A549 (cell line): ENCODE measurements at regions not wholly inside any gene's neighbourhood (a gene's known extent, or its start where the extent isn't known, plus 50 kb on each side); places are given as distances from the start of the nearest gene placed in this dataset.

Source experiments
- ATAC-seq, 2 experiments: fragments of 200-7000 bp in 1 of 2; fragments of >200 bp in 1 of 2; cut with Nextera tagmentation in 1 of 2; cut with Tn5 transposase in 1 of 2; 3 replicates each; pipeline versions ENCODE4 v1.8.0 to v1.9.1; 2018 to 2020; ENCODE audit warnings: mild to moderate bottlenecking in 1 of 2, moderate library complexity in 1 of 2
- CTCF ChIA-PET: fragments of 300-600 bp; sonication (Branson Sonifier 250); formaldehyde crosslinking; extraction: SDS; loops from one replicate; lab custom pipeline; 2021; ENCODE audit warnings: antibody characterized with exemption, inconsistent platforms; lab: Yijun Ruan, JAX
- POLR2A ChIA-PET: fragments of 350-600 bp; formaldehyde crosslinking; extraction: SDS; loops from one replicate; lab custom pipeline; 2021; ENCODE audit warnings: antibody characterized with exemption, inconsistent platforms; lab: Yijun Ruan, JAX
- DNase-seq, 2 experiments: peaks; one replicate each; pipeline versions ENCODE4 v3.0.0 to v3.0.0-alpha.2; 2011 to 2016; ENCODE audit warnings: low read depth in 1 of 2, low spot score in 1 of 2
- FAIRE-seq: peaks from 2 replicates; lab custom pipeline; 2011; peaks lifted over from hg19 to GRCh38; lab: Jason Lieb, UNC
- H3K27ac ChIP-seq, 2 experiments: fragments of >200 bp; sonication (Bioruptor Twin); formaldehyde crosslinking; 3 replicates each; pipeline ENCODE4 v1.5.1; 2016 to 2017
- H3K4me1 ChIP-seq: fragments of >200 bp; sonication (Bioruptor Twin); formaldehyde crosslinking; 3 replicates; pipeline ENCODE4 v1.6.1; 2016
- H3K4me2 ChIP-seq: fragments of >200 bp; sonication (Bioruptor Twin); formaldehyde crosslinking; 3 replicates; pipeline ENCODE4 v1.6.1; 2016
- H3K4me3 ChIP-seq: fragments of >200 bp; sonication (Bioruptor Twin); formaldehyde crosslinking; 3 replicates; pipeline ENCODE4 v1.5.1; 2016
- H3K9me3 ChIP-seq: fragments of >200 bp; sonication (Bioruptor Twin); formaldehyde crosslinking; 3 replicates; pipeline ENCODE4 v1.6.1; 2016
- CBX2 ChIP-seq: fragments of 200-600 bp; sonication (generic); IDR thresholded peaks from 2 replicates; pipeline ENCODE4 v1.6.1; 2016; ENCODE audit warnings: low read depth, mild to moderate bottlenecking, borderline replicate concordance
- EHF ChIP-seq: fragments of 250-450 bp; sonication (Bioruptor Pico); IDR thresholded peaks from 2 replicates; pipeline ENCODE4 v1.5.0; 2020; ENCODE audit warnings: mild to moderate bottlenecking
- HDAC2 ChIP-seq: fragments of 200-600 bp; sonication (generic); IDR thresholded peaks from 2 replicates; pipeline ENCODE4 v1.6.1; 2016
- HEYL ChIP-seq: fragments of 250-450 bp; sonication (Bioruptor Pico); IDR thresholded peaks from 2 replicates; pipeline ENCODE4 v1.8.0; 2021; ENCODE audit warnings: mild to moderate bottlenecking, moderate library complexity
- HOXB5 ChIP-seq: fragments of 250-450 bp; sonication (Bioruptor Pico); IDR thresholded peaks from 2 replicates; pipeline ENCODE4 v1.5.0; 2020; ENCODE audit warnings: mild to moderate bottlenecking, moderate library complexity
- JUN ChIP-seq, 2 experiments: fragments of >200 bp; sonication (Bioruptor Twin); formaldehyde crosslinking; IDR thresholded peaks; 2 replicates in 1 of 2; 3 replicates in 1 of 2; pipeline ENCODE4 v1.6.1; 2016 to 2017
- JUNB ChIP-seq: fragments of >200 bp; sonication (Bioruptor Twin); formaldehyde crosslinking; IDR thresholded peaks from 2 replicates; pipeline ENCODE4 v1.6.1; 2016
- KDM5A ChIP-seq: fragments of 200-600 bp; sonication (generic); IDR thresholded peaks from 2 replicates; pipeline ENCODE4 v1.6.1; 2016; ENCODE audit warnings: antibody characterized with exemption, mild to moderate bottlenecking
- MAFK ChIP-seq: fragments of 450-650 bp; IDR thresholded peaks from 2 replicates; pipeline ENCODE4 v1.6.1; 2014; ENCODE audit not compliant: partially characterized antibody
- MYC ChIP-seq: IDR thresholded peaks from 2 replicates; pipeline ENCODE4 v1.6.1; 2012; ENCODE audit warnings: mild to moderate bottlenecking, inconsistent platforms, low read length, improper control_type of control experiment, borderline replicate concordance
- NFE2L2 ChIP-seq: fragments of 150-350 bp; conservative IDR thresholded peaks from 2 replicates; pipeline ENCODE4 v1.6.1; 2014; ENCODE audit warnings: low read length
- NPAS2 ChIP-seq: fragments of 250-450 bp; sonication (Bioruptor Pico); IDR thresholded peaks from 2 replicates; pipeline ENCODE4 v1.8.0; 2022; ENCODE audit warnings: mild to moderate bottlenecking, moderate library complexity, borderline replicate concordance
- POLR2AphosphoS2 ChIP-seq: conservative IDR thresholded peaks from 2 replicates; pipeline ENCODE4 v1.6.1; 2012; ENCODE audit warnings: low read length, improper control_type of control experiment, inconsistent platforms
- RAD21 ChIP-seq, 2 experiments: fragments of >200 bp in 1 of 2; sonication (Bioruptor Twin) in 1 of 2; formaldehyde crosslinking in 1 of 2; IDR thresholded peaks in 1 of 2; conservative IDR thresholded peaks in 1 of 2; 2 replicates in 1 of 2; 3 replicates in 1 of 2; pipeline ENCODE4 v1.6.1; 2012 to 2018; ENCODE audit warnings: inconsistent platforms in 1 of 2
- RFX5 ChIP-seq: fragments of 450-650 bp; IDR thresholded peaks from 2 replicates; pipeline ENCODE4 v1.7.1; 2014; ENCODE audit warnings: antibody characterized with exemption, mild to moderate bottlenecking, moderate library complexity
- RNF2 ChIP-seq: fragments of 200-600 bp; sonication (generic); IDR thresholded peaks from 2 replicates; pipeline ENCODE4 v1.6.1; 2016; ENCODE audit warnings: low read depth, mild to moderate bottlenecking, antibody characterized with exemption, moderate library complexity, borderline replicate concordance
- SREBF2 ChIP-seq: fragments of 450-650 bp; IDR thresholded peaks from 2 replicates; pipeline ENCODE4 v1.6.1; 2014; ENCODE audit warnings: mild to moderate bottlenecking, moderate library complexity
- ZFP36 ChIP-seq: fragments of 450-650 bp; IDR thresholded peaks from 2 replicates; pipeline ENCODE4 v1.6.1; 2014; ENCODE audit warnings: borderline replicate concordance; ENCODE audit not compliant: partially characterized antibody
- ZNF302 ChIP-seq: fragments of 250-450 bp; sonication (Bioruptor Pico); IDR thresholded peaks from 2 replicates; pipeline ENCODE4 v1.9.0; 2021; ENCODE audit warnings: inconsistent platforms, mild to moderate bottlenecking, moderate library complexity
- WGBS: methylation state at CpG from one replicate; pipeline ENCODE4 v1.1.6; 2017; ENCODE audit errors: missing lambda C conversion rate; 5-methylcytosine and 5-hydroxymethylcytosine counted together
- TF ChIP-seq, protein P1 (sequence below): IDR thresholded peaks from 2 replicates; pipeline ENCODE4 v1.6.1; 2012
- TF ChIP-seq, protein P2 (sequence below): fragments of >200 bp; sonication (Bioruptor Twin); formaldehyde crosslinking; IDR thresholded peaks from 3 replicates; pipeline ENCODE4 v1.5.1; 2016

DNA sequence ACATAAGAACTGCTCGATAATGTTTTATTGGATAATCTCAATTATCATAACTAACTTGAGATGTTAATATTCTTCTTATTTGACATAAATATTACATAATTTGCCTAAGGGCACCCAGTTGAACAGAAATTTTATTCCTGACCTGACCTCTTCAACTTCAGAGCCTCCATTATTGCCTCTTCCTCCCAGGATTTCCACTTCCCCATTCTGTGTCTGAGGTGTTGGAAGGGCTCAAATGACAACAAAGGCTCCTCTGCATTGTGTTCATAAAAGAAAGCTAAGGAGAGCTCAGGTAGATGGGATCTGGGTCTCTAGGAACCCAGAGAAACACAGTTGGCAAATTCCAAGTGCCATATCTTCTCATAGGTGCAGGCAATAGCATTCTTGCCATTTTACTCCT, 61.2 kb upstream of the ARHGAP20 start:
- CTCF ChIA-PET = interaction anchor here (1.4 to 1.6 kb wide), 2 partner anchors 10 to 60 kb away, joined by 3 to 5 read pairs; no protein-coding TSS in a partner anchor
- DNase-seq (no peak), FAIRE-seq (no peak)
- Histone ChIP-seq H3K27ac (no peak overlapping the region), H3K4me1 (no peaks in the 10 kb centered on the region), H3K4me2 (no peak overlapping the region)
- WGBS = 0% methylated on average over 1 of the region's 1 CpG
- TF ChIP-seq KDM5A (no peak), RFX5 (no peak), HDAC2 (no peak), SREBF2 (no peak), JUNB (no peak), EHF (CRISPR knock-in tag) (no peak), HOXB5 (CRISPR knock-in tag) (no peak), POLR2AphosphoS2 (no peak), NFE2L2 (no peak), ZFP36 (no peak), NPAS2 (CRISPR knock-in tag) (no peak)
- TF ChIP-seq, protein P1, sequence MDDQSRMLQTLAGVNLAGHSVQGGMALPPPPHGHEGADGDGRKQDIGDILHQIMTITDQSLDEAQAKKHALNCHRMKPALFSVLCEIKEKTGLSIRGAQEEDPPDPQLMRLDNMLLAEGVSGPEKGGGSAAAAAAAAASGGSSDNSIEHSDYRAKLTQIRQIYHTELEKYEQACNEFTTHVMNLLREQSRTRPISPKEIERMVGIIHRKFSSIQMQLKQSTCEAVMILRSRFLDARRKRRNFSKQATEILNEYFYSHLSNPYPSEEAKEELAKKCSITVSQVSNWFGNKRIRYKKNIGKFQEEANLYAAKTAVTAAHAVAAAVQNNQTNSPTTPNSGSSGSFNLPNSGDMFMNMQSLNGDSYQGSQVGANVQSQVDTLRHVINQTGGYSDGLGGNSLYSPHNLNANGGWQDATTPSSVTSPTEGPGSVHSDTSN = no peak
- TF ChIP-seq, protein P2, sequence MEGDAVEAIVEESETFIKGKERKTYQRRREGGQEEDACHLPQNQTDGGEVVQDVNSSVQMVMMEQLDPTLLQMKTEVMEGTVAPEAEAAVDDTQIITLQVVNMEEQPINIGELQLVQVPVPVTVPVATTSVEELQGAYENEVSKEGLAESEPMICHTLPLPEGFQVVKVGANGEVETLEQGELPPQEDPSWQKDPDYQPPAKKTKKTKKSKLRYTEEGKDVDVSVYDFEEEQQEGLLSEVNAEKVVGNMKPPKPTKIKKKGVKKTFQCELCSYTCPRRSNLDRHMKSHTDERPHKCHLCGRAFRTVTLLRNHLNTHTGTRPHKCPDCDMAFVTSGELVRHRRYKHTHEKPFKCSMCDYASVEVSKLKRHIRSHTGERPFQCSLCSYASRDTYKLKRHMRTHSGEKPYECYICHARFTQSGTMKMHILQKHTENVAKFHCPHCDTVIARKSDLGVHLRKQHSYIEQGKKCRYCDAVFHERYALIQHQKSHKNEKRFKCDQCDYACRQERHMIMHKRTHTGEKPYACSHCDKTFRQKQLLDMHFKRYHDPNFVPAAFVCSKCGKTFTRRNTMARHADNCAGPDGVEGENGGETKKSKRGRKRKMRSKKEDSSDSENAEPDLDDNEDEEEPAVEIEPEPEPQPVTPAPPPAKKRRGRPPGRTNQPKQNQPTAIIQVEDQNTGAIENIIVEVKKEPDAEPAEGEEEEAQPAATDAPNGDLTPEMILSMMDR = no peak
- TF ChIP-seq, all 56 proteins: peak for 0
- POLR2A ChIA-PET = interaction anchor here (0.6 kb wide), 1 partner anchor 301 kb away, joined by 9 read pairs; no protein-coding TSS in a partner anchor
- Histone ChIP-seq H3K9me3 (no peaks in the 10 kb centered on the region), H3K4me3 (no peak overlapping the region)
- ATAC-seq = no peak

- TF ChIP-seq ZFP36 (no peak), MYC (no peak), POLR2AphosphoS2 (no peak), ZNF302 (CRISPR knock-in tag) (no peak), EHF (CRISPR knock-in tag) (no peak), JUN (IDR thresholded peaks at IDR 0.05) (no peak), HEYL (CRISPR knock-in tag) (no peak), RNF2 (no peak), MAFK (no peak), RAD21 (conservative IDR thresholded peaks at IDR 0.05 in 1 of 2, IDR thresholded peaks at IDR 0.05 in 1 of 2) (no peak), KDM5A (no peak)
- H3K4me1 ChIP-seq = no peaks in the 10 kb centered on the region
- ChIA-PET CTCF (interaction anchor here (1.6 kb wide), 1 partner anchor 9 kb away, joined by 5 read pairs; no protein-coding TSS in a partner anchor), POLR2A (interaction anchor here (0.6 kb wide), 1 partner anchor 301 kb away, joined by 9 read pairs; no protein-coding TSS in a partner anchor)
- 2% methylated on average over 3 of the region's 3 CpGs for WGBS
- no peaks in the 10 kb centered on the region for H3K9me3 ChIP-seq
- no peak for ATAC-seq
- H3K4me2 ChIP-seq = no peak overlapping the region
- no peak overlapping the region for H3K27ac ChIP-seq
- DNase-seq = peak in 1 of 2 experiments; percentile 6
- no peak for FAIRE-seq
- H3K4me3 ChIP-seq = no peak overlapping the region
Observed at GRCh38 chr11:110772863-110773262, 60.6 kb upstream of the ARHGAP20 start.

DNA sequence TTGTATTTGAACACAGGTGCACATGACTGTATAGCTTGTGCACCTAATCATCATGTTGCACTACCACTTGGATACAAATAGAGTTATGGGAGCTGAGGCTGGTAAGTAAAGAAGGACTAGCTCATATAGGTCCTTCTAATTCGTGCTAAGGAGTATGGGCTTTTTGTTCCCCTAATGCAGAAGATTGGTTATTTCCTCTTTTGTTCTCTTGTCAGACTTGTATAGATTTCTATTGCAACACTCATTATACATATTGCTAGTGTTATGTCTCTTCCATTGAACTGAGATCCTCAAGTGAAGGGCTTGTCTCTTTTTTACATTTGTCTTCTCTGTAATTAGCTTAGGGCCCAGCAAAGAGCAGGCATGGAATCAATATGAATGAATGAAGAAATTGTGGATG, 54.1 kb upstream of the ARHGAP20 start:
- CTCF ChIA-PET = interaction anchor here (0.9 kb wide), 1 partner anchor 108 kb away, joined by 3 read pairs; no protein-coding TSS in a partner anchor
- POLR2A ChIA-PET = no interaction called here
- H3K27ac ChIP-seq = no peak overlapping the region
- ATAC-seq (no peak), FAIRE-seq (no peak), DNase-seq (no peak)
- H3K9me3 ChIP-seq = no peaks in the 10 kb centered on the region
- TF ChIP-seq CBX2 = no peak
- TF ChIP-seq, all 56 proteins: peak for 0
- H3K4me3 ChIP-seq = no peak overlapping the region
- H3K4me2 ChIP-seq = no peak overlapping the region
- 0% methylated on average over 1 of the region's 1 CpG for WGBS
- peaks cover 5% of the 10 kb centered on the region; the same call in 2 of the 3 replicates for H3K4me1 ChIP-seq
